WERI-Rb-1 (cell line): ENCODE measurements at regions not wholly inside any gene's neighbourhood (a gene's known extent, or its start where the extent isn't known, plus 50 kb on each side); places are given as distances from the start of the nearest gene placed in this dataset.

ENCODE experiments used
- DNase-seq: peaks from one replicate; pipeline ENCODE4 v3.0.0-alpha.2; 2020
- H3K27ac ChIP-seq: fragments of 250-450 bp; sonication (Bioruptor Pico); 2 replicates; pipeline ENCODE4 v1.5.1; 2020; ENCODE audit warnings: mild to moderate bottlenecking, moderate library complexity
- H3K27me3 ChIP-seq: fragments of 250-450 bp; sonication (Bioruptor Pico); 2 replicates; pipeline ENCODE4 v1.5.1; 2021; ENCODE audit warnings: mild to moderate bottlenecking, low read depth, moderate library complexity; ENCODE audit not compliant: insufficient read depth, severe bottlenecking
- H3K36me3 ChIP-seq: fragments of 250-450 bp; sonication (Bioruptor Pico); 2 replicates; pipeline ENCODE4 v1.5.1; 2020; ENCODE audit warnings: mild to moderate bottlenecking, moderate library complexity
- H3K4me3 ChIP-seq: 2 replicates; pipeline ENCODE4 v1.5.1; 2011; ENCODE audit warnings: low read depth, mild to moderate bottlenecking, control low read depth, low read length
- H3K9me3 ChIP-seq: fragments of 250-450 bp; sonication (Bioruptor Pico); 2 replicates; pipeline ENCODE4 v1.5.1; 2021; ENCODE audit warnings: mild to moderate bottlenecking, moderate library complexity; ENCODE audit not compliant: severe bottlenecking
- TF ChIP-seq, protein P1 (sequence below): IDR thresholded peaks from 2 replicates; pipeline ENCODE4 v1.5.1; 2011; ENCODE audit warnings: low read depth, mild to moderate bottlenecking, control low read depth, inconsistent platforms, low read length

DNA sequence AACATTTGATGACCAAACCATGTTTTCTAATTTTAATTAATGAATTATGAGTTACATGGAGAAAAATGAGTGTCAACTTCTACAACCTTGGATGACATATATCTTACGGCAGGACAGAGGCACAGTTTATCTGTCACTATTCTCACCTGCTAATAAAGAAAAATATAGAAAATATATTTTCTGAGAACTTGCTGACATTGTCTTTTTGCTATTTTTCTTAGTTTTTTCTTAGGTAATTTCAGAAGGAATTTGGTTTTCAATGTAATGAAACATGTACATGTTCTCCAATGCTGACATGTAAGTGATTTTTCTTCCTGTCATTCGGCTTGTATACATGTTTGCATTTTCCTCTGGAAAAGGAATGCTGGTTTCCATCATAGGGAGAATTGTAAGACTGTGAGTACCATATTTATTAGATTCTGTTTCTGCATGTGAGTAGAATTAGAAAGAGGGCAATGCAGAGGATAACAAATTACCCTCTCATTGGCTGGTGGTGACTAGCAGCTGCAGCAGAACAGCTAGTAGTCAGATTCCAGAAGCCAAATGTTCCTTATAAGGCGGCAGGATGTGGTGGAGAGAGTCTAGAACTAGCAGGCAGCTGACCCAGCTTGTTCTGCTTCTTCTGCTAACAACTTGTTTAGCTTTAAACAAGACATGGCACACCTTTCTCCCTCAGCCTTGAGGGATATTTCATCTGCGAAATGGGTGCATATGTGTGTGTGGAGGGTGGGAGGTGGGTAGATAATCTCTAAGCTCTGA lies 132.8 kb upstream of the SPACA1 start:
- Histone ChIP-seq H3K4me3 (no peak overlapping the region), H3K27me3 (no peaks in the 10 kb centered on the region), H3K9me3 (no peaks in the 10 kb centered on the region), H3K36me3 (no peaks in the 10 kb centered on the region), H3K27ac (no peak overlapping the region)
- TF ChIP-seq, protein P1, sequence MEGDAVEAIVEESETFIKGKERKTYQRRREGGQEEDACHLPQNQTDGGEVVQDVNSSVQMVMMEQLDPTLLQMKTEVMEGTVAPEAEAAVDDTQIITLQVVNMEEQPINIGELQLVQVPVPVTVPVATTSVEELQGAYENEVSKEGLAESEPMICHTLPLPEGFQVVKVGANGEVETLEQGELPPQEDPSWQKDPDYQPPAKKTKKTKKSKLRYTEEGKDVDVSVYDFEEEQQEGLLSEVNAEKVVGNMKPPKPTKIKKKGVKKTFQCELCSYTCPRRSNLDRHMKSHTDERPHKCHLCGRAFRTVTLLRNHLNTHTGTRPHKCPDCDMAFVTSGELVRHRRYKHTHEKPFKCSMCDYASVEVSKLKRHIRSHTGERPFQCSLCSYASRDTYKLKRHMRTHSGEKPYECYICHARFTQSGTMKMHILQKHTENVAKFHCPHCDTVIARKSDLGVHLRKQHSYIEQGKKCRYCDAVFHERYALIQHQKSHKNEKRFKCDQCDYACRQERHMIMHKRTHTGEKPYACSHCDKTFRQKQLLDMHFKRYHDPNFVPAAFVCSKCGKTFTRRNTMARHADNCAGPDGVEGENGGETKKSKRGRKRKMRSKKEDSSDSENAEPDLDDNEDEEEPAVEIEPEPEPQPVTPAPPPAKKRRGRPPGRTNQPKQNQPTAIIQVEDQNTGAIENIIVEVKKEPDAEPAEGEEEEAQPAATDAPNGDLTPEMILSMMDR: no peak
- DNase-seq: no peak

DNA sequence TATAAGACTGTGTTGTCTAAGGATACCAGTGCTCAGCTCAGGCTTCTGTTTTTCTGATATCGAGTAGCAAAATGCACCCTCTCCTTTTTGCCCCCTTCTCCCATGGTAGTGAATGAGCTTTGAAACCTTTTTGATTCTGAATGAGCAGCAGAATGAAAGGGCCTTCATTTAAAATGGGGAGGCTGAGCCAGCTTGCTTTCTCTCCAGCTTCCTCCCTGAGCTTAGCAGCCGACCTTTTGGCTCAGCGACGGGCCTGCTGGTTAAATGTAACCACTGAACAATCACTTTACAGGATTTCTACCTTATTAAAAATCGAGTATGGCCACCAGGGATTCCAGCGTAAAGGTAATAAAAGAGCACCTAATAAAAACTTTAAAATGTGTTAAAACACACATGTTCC lies 133.7 kb upstream of the SPACA1 start:
- Histone ChIP-seq H3K4me3 (no peak overlapping the region), H3K36me3 (no peaks in the 10 kb centered on the region), H3K9me3 (no peaks in the 10 kb centered on the region), H3K27ac (no peak overlapping the region), H3K27me3 (no peaks in the 10 kb centered on the region)
- DNase-seq: no peak
- TF ChIP-seq, protein P1: no peak

DNA sequence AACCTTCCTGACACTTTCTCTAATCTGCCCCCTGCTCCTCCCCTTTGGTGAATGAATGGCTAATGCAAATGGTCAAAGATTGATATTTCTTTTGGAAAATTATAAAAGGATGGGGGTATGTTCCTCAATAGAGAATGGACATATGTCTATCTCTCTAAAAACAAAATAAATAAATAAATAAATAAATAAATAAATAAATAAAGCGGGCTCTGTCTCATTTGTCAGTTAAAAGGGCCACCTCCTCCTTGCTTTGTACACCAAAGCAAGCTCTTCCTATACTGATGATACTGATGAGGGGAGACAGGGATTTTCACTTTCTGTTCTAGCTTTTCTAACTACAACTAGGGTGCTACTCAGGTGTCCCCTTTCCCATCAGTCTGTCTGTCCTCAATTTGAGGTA lies 135.5 kb upstream of the SPACA1 start:
- no peak for DNase-seq
- TF ChIP-seq, protein P1: no peak
- Histone ChIP-seq H3K4me3 (no peak overlapping the region), H3K9me3 (no peaks in the 10 kb centered on the region), H3K27ac (no peak overlapping the region), H3K27me3 (no peaks in the 10 kb centered on the region), H3K36me3 (no peaks in the 10 kb centered on the region)

DNA sequence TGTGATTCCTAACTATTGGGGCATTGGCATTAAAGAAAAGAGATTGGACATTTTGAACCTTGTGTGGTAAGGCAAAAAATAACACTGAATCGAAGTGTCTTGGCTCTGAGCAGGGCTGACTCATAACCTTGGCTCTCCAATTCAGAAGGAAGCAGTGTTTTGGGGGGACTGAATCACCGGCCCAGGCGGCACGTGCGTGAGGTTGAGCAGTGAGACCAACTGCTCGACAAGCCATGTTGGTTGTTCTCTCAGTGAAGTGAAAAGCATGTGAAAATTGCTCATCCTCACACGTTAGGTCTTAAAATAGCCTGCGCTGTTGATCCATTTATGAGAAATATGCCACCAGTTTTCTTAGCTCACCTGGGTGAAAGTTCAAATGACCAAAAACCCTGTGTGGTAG lies 137.8 kb upstream of the SPACA1 start:
- no peak for DNase-seq
- H3K9me3 ChIP-seq: no peaks in the 10 kb centered on the region
- H3K27me3 ChIP-seq: no peaks in the 10 kb centered on the region
- H3K27ac ChIP-seq: no peak overlapping the region
- TF ChIP-seq, protein P1: no peak
- no peak overlapping the region for H3K4me3 ChIP-seq
- H3K36me3 ChIP-seq: no peaks in the 10 kb centered on the region

DNA sequence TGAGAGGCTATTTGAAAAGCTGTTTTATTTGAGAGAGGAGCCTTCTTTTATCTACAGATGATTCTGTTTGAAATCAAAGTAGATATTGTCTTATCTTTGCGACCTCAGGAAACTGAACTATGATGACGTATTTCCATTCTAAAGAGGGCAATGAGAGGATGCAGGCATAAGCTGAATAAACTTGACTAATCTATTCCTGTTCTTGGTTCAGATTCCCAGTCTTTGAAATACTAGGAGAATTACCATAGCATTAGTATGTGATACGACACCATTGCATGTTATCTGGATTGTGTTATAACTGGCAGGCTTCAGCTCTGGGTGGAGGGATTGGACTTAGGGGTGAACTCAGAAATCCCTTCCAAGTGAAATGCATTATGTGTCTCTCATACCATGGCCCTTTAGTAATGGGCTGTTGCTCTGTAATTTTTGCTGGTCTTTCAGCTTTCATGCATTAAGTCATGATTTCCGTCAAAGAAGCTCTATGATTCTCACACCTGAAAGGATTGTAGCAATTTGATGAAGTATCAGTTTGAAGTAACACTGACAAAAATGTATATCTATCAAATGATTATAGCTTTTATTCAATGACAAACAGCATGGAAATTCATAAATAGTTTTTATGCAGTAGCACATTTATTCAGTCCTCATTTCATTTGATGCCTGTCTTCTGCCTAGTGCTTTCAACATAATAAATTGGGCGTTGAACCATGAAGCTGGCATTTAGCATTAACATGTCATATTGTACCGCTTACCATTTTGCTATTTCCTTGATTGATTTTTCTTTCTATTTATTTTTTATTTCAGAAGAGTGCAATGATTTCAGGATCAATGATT lies 138.4 kb upstream of the SPACA1 start:
- TF ChIP-seq, protein P1: no peak
- H3K4me3 ChIP-seq: no peak overlapping the region
- no peaks in the 10 kb centered on the region for H3K9me3 ChIP-seq
- no peaks in the 10 kb centered on the region for H3K36me3 ChIP-seq
- H3K27me3 ChIP-seq: no peaks in the 10 kb centered on the region
- no peak for DNase-seq
- H3K27ac ChIP-seq: no peak overlapping the region
